ENCODE measurements at regions not wholly inside any gene's neighbourhood (a gene's known extent, or its start where the extent isn't known, plus 50 kb on each side); places are given as distances from the start of the nearest gene placed in this dataset.

DNA sequence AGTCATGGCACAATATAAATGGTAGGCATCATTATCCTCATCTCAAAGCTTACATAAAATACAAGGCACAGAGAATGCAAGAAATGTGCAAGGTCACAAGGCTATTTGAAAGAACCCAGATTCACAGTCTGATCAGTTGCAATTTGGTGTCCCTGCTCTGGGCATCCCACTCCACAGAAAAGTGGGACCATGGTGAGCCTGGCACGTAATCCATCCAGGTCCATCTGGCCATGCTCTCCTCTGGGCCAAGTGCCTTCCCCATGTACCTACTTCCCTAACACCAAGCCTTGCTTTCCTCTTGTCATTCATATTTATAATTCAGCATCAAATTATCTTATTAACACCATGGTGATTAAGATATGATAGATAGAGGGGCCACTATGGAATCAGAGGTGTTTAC, 390.0 kb downstream of the CDH11 start:
- Histone ChIP-seq H3K27ac (ENCODE audit: low read length) (no peak overlapping the region), H3K9ac (ENCODE audit: low read length) (no peak overlapping the region), H3F3A (ENCODE audit: insufficient read depth, low read length, poor library complexity, severe bottlenecking) (no peaks in the 10 kb centered on the region)

DNA sequence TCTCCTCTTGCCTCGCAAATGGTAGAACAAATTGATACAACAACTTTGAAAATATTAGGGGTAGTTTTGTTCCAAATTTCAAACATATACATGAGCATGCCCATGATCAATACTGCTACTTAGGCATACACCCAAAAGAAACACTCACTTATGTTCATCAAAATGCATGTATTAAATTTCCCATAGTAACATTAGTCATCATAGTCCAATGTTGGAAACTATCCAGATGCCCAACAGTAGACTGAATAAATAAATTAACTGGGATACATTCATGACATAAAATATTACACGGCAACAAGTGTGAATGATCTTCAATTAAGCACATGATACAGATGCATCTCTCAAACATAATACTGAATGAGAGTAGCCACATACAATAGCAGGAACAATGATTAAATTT, 391.6 kb downstream of the CDH11 start:
- TF ChIP-seq, protein P1, sequence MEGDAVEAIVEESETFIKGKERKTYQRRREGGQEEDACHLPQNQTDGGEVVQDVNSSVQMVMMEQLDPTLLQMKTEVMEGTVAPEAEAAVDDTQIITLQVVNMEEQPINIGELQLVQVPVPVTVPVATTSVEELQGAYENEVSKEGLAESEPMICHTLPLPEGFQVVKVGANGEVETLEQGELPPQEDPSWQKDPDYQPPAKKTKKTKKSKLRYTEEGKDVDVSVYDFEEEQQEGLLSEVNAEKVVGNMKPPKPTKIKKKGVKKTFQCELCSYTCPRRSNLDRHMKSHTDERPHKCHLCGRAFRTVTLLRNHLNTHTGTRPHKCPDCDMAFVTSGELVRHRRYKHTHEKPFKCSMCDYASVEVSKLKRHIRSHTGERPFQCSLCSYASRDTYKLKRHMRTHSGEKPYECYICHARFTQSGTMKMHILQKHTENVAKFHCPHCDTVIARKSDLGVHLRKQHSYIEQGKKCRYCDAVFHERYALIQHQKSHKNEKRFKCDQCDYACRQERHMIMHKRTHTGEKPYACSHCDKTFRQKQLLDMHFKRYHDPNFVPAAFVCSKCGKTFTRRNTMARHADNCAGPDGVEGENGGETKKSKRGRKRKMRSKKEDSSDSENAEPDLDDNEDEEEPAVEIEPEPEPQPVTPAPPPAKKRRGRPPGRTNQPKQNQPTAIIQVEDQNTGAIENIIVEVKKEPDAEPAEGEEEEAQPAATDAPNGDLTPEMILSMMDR (IDR thresholded peaks at IDR 0.05; ENCODE audit: poor library complexity, severe bottlenecking) = no peak
- TF ChIP-seq SMC3 (conservative IDR thresholded peaks at IDR 0.05; ENCODE audit: poor library complexity) = no peak
- TF ChIP-seq MXI1 (conservative IDR thresholded peaks at IDR 0.05; ENCODE audit: poor library complexity, severe bottlenecking) = no peak
- TF ChIP-seq EP300 (conservative IDR thresholded peaks at IDR 0.05; ENCODE audit: poor library complexity, severe bottlenecking) = no peak
- TF ChIP-seq, protein P2, sequence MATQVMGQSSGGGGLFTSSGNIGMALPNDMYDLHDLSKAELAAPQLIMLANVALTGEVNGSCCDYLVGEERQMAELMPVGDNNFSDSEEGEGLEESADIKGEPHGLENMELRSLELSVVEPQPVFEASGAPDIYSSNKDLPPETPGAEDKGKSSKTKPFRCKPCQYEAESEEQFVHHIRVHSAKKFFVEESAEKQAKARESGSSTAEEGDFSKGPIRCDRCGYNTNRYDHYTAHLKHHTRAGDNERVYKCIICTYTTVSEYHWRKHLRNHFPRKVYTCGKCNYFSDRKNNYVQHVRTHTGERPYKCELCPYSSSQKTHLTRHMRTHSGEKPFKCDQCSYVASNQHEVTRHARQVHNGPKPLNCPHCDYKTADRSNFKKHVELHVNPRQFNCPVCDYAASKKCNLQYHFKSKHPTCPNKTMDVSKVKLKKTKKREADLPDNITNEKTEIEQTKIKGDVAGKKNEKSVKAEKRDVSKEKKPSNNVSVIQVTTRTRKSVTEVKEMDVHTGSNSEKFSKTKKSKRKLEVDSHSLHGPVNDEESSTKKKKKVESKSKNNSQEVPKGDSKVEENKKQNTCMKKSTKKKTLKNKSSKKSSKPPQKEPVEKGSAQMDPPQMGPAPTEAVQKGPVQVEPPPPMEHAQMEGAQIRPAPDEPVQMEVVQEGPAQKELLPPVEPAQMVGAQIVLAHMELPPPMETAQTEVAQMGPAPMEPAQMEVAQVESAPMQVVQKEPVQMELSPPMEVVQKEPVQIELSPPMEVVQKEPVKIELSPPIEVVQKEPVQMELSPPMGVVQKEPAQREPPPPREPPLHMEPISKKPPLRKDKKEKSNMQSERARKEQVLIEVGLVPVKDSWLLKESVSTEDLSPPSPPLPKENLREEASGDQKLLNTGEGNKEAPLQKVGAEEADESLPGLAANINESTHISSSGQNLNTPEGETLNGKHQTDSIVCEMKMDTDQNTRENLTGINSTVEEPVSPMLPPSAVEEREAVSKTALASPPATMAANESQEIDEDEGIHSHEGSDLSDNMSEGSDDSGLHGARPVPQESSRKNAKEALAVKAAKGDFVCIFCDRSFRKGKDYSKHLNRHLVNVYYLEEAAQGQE (IDR thresholded peaks at IDR 0.05; ENCODE audit: borderline replicate concordance) = no peak
- TF ChIP-seq POLR2AphosphoS5 (IDR thresholded peaks at IDR 0.05) = no peak
- TF ChIP-seq EZH2 (IDR thresholded peaks at IDR 0.05; ENCODE audit: borderline replicate concordance, insufficient read depth, low read length, poor library complexity, severe bottlenecking) = no peak
- no peak for TF ChIP-seq TAF1 (IDR thresholded peaks at IDR 0.05; ENCODE audit: low read depth)
- TF ChIP-seq RAD21 (conservative IDR thresholded peaks at IDR 0.05) = no peak

More for the DNA sequence above, 390.0 kb downstream of the CDH11 start:
- H3K79me2 ChIP-seq (replicated peaks; ENCODE audit: insufficient read depth, low read length) = no peaks in the 10 kb centered on the region
- H3K36me3 ChIP-seq (ENCODE audit: insufficient read depth, low read length) = no peaks in the 10 kb centered on the region
- no peaks in the 10 kb centered on the region for H4K20me1 ChIP-seq (ENCODE audit: insufficient read depth)
- TF ChIP-seq RAD21 (conservative IDR thresholded peaks at IDR 0.05) (no peak), EP300 (conservative IDR thresholded peaks at IDR 0.05; ENCODE audit: poor library complexity, severe bottlenecking) (no peak), POLR2AphosphoS5 (IDR thresholded peaks at IDR 0.05) (no peak), EZH2 (IDR thresholded peaks at IDR 0.05; ENCODE audit: borderline replicate concordance, insufficient read depth, low read length, poor library complexity, severe bottlenecking) (no peak), TAF1 (IDR thresholded peaks at IDR 0.05; ENCODE audit: low read depth) (no peak), SMC3 (conservative IDR thresholded peaks at IDR 0.05; ENCODE audit: poor library complexity) (no peak), MXI1 (conservative IDR thresholded peaks at IDR 0.05; ENCODE audit: poor library complexity, severe bottlenecking) (no peak)
- TF ChIP-seq, protein P2 (IDR thresholded peaks at IDR 0.05; ENCODE audit: borderline replicate concordance) = no peak
- TF ChIP-seq, protein P1 (IDR thresholded peaks at IDR 0.05; ENCODE audit: poor library complexity, severe bottlenecking) = no peak
- H3K4me2 ChIP-seq (ENCODE audit: low read length) = no peak overlapping the region
- no peaks in the 10 kb centered on the region for H3K9me2 ChIP-seq (ENCODE audit: insufficient read depth, low read length)
- no peaks in the 10 kb centered on the region for H3K27me3 ChIP-seq (ENCODE audit: insufficient read depth, low read depth, low read length)
- H3K4me3 ChIP-seq (ENCODE audit: low read length) = no peak overlapping the region
- no peak overlapping the region for H2AFZ ChIP-seq (ENCODE audit: low read depth, low read length)
- no peaks in the 10 kb centered on the region for H3K9me3 ChIP-seq (ENCODE audit: low read length)

More for the DNA sequence above, 391.6 kb downstream of the CDH11 start:
- no peak overlapping the region for H2AFZ ChIP-seq (ENCODE audit: low read depth, low read length)
- H3K9ac ChIP-seq (ENCODE audit: low read length) = no peak overlapping the region
- H3K4me3 ChIP-seq (ENCODE audit: low read length) = no peak overlapping the region
- no peaks in the 10 kb centered on the region for H4K20me1 ChIP-seq (ENCODE audit: insufficient read depth)
- no peaks in the 10 kb centered on the region for H3K27me3 ChIP-seq (ENCODE audit: insufficient read depth, low read depth, low read length)
- no peak overlapping the region for H3K4me2 ChIP-seq (ENCODE audit: low read length)
- no peaks in the 10 kb centered on the region for H3K79me2 ChIP-seq (replicated peaks; ENCODE audit: insufficient read depth, low read length)
- H3K9me2 ChIP-seq (ENCODE audit: insufficient read depth, low read length) = no peaks in the 10 kb centered on the region
- no peaks in the 10 kb centered on the region for H3F3A ChIP-seq (ENCODE audit: insufficient read depth, low read length, poor library complexity, severe bottlenecking)
- no peak overlapping the region for H3K27ac ChIP-seq (ENCODE audit: low read length)
- no peaks in the 10 kb centered on the region for H3K9me3 ChIP-seq (ENCODE audit: low read length)
- H3K36me3 ChIP-seq (ENCODE audit: insufficient read depth, low read length) = no peaks in the 10 kb centered on the region
